ENCODE measurements at regions not wholly inside any gene's neighbourhood (a gene's known extent, or its start where the extent isn't known, plus 50 kb on each side); places are given as distances from the start of the nearest gene placed in this dataset.

DNA sequence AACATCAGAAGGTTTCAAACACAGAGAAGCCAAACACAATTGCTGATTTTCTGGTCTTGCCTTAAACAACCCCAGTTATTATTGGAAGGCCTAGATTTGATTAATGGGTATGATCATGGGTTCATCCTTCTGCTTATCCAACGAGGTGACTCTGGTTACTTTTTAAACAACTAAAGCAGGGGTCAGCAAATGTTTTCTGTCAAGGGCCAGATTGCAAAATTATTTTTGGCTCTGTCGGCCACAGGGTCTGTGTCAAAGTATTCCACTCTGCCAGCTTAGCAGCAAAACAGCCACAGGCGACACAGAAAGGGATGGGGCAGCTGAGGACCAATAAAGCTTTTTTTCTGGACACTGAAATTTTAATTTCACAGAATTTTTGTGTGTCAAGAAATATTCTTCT lies 249.1 kb upstream of the STS start:
- no TSS peak for BruUV-seq (replicated peaks)
- Histone ChIP-seq H3K4me1 (replicated peaks; ENCODE audit: insufficient read depth) (no peaks in the 10 kb centered on the region), H3K27me3 (ENCODE audit: insufficient read depth, low read depth) (no peaks in the 10 kb centered on the region), H3F3A (ENCODE audit: insufficient read depth, low read depth) (no peaks in the 10 kb centered on the region), H3K27ac (no peak overlapping the region), H3K9me3 (ENCODE audit: insufficient read depth, low read depth) (no peaks in the 10 kb centered on the region), H3K4me3 (no peak overlapping the region), H3K4me2 (no peak overlapping the region), H3K9me2 (ENCODE audit: insufficient read depth) (no peaks in the 10 kb centered on the region), H3K79me2 (ENCODE audit: low read depth) (no peaks in the 10 kb centered on the region), H4K20me1 (ENCODE audit: insufficient read depth) (no peaks in the 10 kb centered on the region), H2AFZ (no peak overlapping the region), H3K36me3 (ENCODE audit: low read depth) (no peaks in the 10 kb centered on the region)
- ChIA-PET CTCF (no interaction called here), POLR2A (ENCODE audit: unreplicated experiment) (no interaction called here)
- no peak for DNase-seq
- intact Hi-C loops (cut with micrococcal nuclease; ENCODE audit: unreplicated experiment), result no loop called here
- TF ChIP-seq EZH2 (IDR thresholded peaks at IDR 0.05; ENCODE audit: low read depth), result no peak
- TF ChIP-seq CTCF (conservative IDR thresholded peaks at IDR 0.05), result no peak

- H3K9me2 ChIP-seq (ENCODE audit: insufficient read depth), result no peaks in the 10 kb centered on the region
- no peaks in the 10 kb centered on the region for H3K79me2 ChIP-seq (ENCODE audit: low read depth)
- H2AFZ ChIP-seq, result no peak overlapping the region
- H3K4me2 ChIP-seq, result no peak overlapping the region
- no peak overlapping the region for H3K4me3 ChIP-seq
- BruUV-seq (replicated peaks), result no TSS peak
- ChIA-PET POLR2A (ENCODE audit: unreplicated experiment) (no interaction called here), CTCF (no interaction called here)
- no peaks in the 10 kb centered on the region for H3K27me3 ChIP-seq (ENCODE audit: insufficient read depth, low read depth)
- H3K9me3 ChIP-seq (ENCODE audit: insufficient read depth, low read depth), result no peaks in the 10 kb centered on the region
- no peaks in the 10 kb centered on the region for H4K20me1 ChIP-seq (ENCODE audit: insufficient read depth)
- intact Hi-C loops (cut with micrococcal nuclease; ENCODE audit: unreplicated experiment), result no loop called here
- no peaks in the 10 kb centered on the region for H3K4me1 ChIP-seq (replicated peaks; ENCODE audit: insufficient read depth)
- no peaks in the 10 kb centered on the region for H3K36me3 ChIP-seq (ENCODE audit: low read depth)
- H3F3A ChIP-seq (ENCODE audit: insufficient read depth, low read depth), result no peaks in the 10 kb centered on the region
- no peak overlapping the region for H3K27ac ChIP-seq
- DNase-seq, result no peak
- TF ChIP-seq CTCF (conservative IDR thresholded peaks at IDR 0.05) (no peak), EZH2 (IDR thresholded peaks at IDR 0.05; ENCODE audit: low read depth) (no peak)
These were observed 256.1 kb upstream of the STS start for GRCh38 chrX:6891404-6891803.

DNA sequence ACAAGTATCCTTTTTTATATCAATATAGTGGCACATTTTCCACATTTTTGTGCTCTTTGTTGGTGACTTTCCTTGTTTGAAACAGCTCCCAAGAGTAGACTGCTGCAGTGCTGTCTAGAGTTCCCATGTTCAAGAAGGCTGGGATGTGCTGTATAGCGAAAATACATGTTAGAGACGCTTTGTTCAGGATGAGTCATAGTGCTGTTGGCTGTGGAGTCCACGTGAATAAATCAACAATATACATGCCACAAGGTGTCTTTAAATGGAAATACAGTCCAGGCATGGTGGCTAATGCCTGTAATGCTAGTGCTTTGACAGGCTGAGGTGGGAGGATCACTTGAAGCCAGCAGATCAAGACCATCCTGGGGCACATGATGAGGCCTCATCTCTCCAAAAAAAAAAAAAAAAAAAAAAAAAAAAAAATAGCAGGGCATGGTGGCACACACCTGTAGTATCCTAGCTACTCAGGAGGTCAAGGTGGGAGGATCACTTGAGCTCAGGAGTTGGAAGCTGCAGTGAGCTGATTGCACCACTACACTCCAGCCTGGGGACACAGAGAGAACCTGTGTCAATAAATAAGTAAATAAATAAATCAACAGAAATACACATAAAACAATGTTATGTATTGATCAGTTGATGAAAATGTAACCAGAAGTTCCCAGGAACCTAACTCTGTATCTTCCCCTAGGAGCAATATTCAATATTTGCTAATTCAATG lies 256.8 kb upstream of the STS start:
- H3F3A ChIP-seq (ENCODE audit: insufficient read depth, low read depth), result no peaks in the 10 kb centered on the region
- no peaks in the 10 kb centered on the region for H3K9me3 ChIP-seq (ENCODE audit: insufficient read depth, low read depth)
- no peak overlapping the region for H3K4me3 ChIP-seq
- H2AFZ ChIP-seq, result no peak overlapping the region
- POLR2A ChIA-PET (ENCODE audit: unreplicated experiment), result no interaction called here
- H3K4me1 ChIP-seq (replicated peaks; ENCODE audit: insufficient read depth), result no peaks in the 10 kb centered on the region
- no peak for TF ChIP-seq CTCF (conservative IDR thresholded peaks at IDR 0.05)
- TF ChIP-seq EZH2 (IDR thresholded peaks at IDR 0.05; ENCODE audit: low read depth), result no peak
- no peak for DNase-seq
- no peak overlapping the region for H3K27ac ChIP-seq
- BruUV-seq (replicated peaks), result no TSS peak
- no peaks in the 10 kb centered on the region for H3K27me3 ChIP-seq (ENCODE audit: insufficient read depth, low read depth)
- no peaks in the 10 kb centered on the region for H3K79me2 ChIP-seq (ENCODE audit: low read depth)
- intact Hi-C loops (cut with micrococcal nuclease; ENCODE audit: unreplicated experiment), result no loop called here
- no peak overlapping the region for H3K4me2 ChIP-seq
- no peaks in the 10 kb centered on the region for H3K9me2 ChIP-seq (ENCODE audit: insufficient read depth)
- CTCF ChIA-PET, result no interaction called here
- H4K20me1 ChIP-seq (ENCODE audit: insufficient read depth), result no peaks in the 10 kb centered on the region
- H3K36me3 ChIP-seq (ENCODE audit: low read depth), result no peaks in the 10 kb centered on the region
